ENCODE measurements at regions not wholly inside any gene's neighbourhood (a gene's known extent, or its start where the extent isn't known, plus 50 kb on each side); places are given as distances from the start of the nearest gene placed in this dataset.

DNA sequence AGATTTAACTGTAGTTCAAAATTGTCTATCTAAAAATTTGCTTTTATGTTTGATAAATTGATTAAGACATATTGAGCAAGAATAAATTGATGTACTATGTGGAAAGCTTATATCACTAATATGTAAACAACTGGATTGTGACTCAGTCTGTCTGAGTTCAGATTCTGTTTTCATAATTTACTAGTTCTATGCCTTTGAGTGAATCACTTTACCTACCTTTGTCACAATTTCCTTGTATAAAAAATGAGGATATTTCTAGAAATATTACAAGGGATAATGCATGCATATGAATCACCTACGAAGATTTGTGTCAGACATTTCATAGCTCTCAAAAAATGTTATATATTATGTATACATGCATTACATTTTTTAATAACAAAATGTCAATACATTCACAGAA lies 245.1 kb upstream of the ZWINT start:
- no peak for DNase-seq (ENCODE audit: low read depth)
- TF ChIP-seq, protein P1, sequence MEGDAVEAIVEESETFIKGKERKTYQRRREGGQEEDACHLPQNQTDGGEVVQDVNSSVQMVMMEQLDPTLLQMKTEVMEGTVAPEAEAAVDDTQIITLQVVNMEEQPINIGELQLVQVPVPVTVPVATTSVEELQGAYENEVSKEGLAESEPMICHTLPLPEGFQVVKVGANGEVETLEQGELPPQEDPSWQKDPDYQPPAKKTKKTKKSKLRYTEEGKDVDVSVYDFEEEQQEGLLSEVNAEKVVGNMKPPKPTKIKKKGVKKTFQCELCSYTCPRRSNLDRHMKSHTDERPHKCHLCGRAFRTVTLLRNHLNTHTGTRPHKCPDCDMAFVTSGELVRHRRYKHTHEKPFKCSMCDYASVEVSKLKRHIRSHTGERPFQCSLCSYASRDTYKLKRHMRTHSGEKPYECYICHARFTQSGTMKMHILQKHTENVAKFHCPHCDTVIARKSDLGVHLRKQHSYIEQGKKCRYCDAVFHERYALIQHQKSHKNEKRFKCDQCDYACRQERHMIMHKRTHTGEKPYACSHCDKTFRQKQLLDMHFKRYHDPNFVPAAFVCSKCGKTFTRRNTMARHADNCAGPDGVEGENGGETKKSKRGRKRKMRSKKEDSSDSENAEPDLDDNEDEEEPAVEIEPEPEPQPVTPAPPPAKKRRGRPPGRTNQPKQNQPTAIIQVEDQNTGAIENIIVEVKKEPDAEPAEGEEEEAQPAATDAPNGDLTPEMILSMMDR (IDR thresholded peaks at IDR 0.05; ENCODE audit: low read length, missing control alignments): no peak

GRCh38 chr10:56605051-56605450 lies 244.0 kb upstream of the ZWINT start:
- no peak for DNase-seq (ENCODE audit: low read depth)
- TF ChIP-seq, protein P1 (IDR thresholded peaks at IDR 0.05; ENCODE audit: low read length, missing control alignments): no peak
- no peak overlapping the region for H3K4me3 ChIP-seq (replicated peaks; ENCODE audit: low read depth, low read length)

More for the DNA sequence above, 245.1 kb upstream of the ZWINT start:
- H3K4me3 ChIP-seq (replicated peaks; ENCODE audit: low read depth, low read length): no peak overlapping the region

- DNase-seq (ENCODE audit: low read depth): no peak
- TF ChIP-seq, protein P1 (IDR thresholded peaks at IDR 0.05; ENCODE audit: low read length, missing control alignments): no peak
- no peak overlapping the region for H3K4me3 ChIP-seq (replicated peaks; ENCODE audit: low read depth, low read length)
Observed at GRCh38 chr10:56604624-56605023, 243.6 kb upstream of the ZWINT start.

DNA sequence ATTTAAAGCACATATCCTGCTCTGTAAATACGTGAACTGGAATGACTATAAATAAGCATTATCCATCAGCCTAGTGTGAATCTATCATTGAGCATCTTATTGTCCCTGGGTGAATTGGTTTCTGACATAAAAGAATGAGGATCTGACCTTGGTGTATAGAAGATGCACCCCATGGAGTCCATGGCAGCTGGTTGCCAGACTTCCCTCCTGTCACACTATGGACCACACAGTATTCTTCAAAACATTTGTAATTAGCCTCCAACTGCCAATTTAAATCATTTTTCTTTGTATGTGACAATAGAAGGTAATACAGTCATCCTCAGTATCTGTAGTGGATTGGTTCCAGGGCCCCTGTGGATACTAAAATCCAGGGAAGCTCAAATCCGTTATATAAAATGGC lies 238.1 kb upstream of the ZWINT start:
- no peak for DNase-seq (ENCODE audit: low read depth)
- TF ChIP-seq, protein P1 (IDR thresholded peaks at IDR 0.05; ENCODE audit: low read length, missing control alignments): no peak
- H3K4me3 ChIP-seq (replicated peaks; ENCODE audit: low read depth, low read length): no peak overlapping the region

DNA sequence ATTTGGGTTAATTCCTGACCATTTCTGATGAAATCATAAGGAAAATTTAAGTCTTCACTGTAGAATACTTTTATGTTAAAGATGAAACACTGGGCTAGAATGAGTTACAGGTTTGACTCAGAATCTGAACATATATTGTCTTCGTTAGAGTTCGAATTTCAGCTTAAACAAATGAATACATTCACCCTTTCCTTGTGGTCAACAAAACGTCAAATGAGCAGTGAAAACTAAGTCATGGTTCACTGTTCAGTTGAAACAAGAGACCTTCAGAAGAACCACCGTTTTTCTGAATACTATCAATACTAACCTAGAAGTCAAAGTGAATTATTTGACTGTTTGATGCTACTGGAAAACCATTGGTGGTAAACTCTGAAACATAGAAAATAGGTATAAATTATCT lies 235.2 kb upstream of the ZWINT start:
- H3K4me3 ChIP-seq (replicated peaks; ENCODE audit: low read depth, low read length): no peak overlapping the region
- DNase-seq (ENCODE audit: low read depth): no peak
- TF ChIP-seq, protein P1 (IDR thresholded peaks at IDR 0.05; ENCODE audit: low read length, missing control alignments): no peak

- DNase-seq (ENCODE audit: low read depth): no peak
- TF ChIP-seq, protein P1 (IDR thresholded peaks at IDR 0.05; ENCODE audit: low read length, missing control alignments): no peak
- no peak overlapping the region for H3K4me3 ChIP-seq (replicated peaks; ENCODE audit: low read depth, low read length)
Observed at GRCh38 chr10:56593120-56593519, 232.1 kb upstream of the ZWINT start.

GRCh38 chr10:56586461-56586891 lies 225.4 kb upstream of the ZWINT start:
- DNase-seq (ENCODE audit: low read depth): no peak
- H3K4me3 ChIP-seq (replicated peaks; ENCODE audit: low read depth, low read length): no peak overlapping the region
- TF ChIP-seq, protein P1 (IDR thresholded peaks at IDR 0.05; ENCODE audit: low read length, missing control alignments): no peak
